Natural killer cell (primary cell): ENCODE measurements at regions not wholly inside any gene's neighbourhood (a gene's known extent, or its start where the extent isn't known, plus 50 kb on each side); places are given as distances from the start of the nearest gene placed in this dataset.

Source experiments
- ATAC-seq, 3 donors: fragments of 150-1000 bp in 2 of 3; fragments of 200-7000 bp in 1 of 3; cut with Tn5 transposase; 1 replicate in 1 of 3; 2 replicates in 2 of 3; pipeline ENCODE4 v1.10.0; 2021; ENCODE audit warnings: mild to moderate bottlenecking in 2 of 3, moderate library complexity in 2 of 3
- DNase-seq, 2 donors: peaks; one replicate each; pipeline versions ENCODE4 v3.0.0 to v3.0.0-alpha.2; 2013 to 2021; ENCODE audit warnings: mixed read lengths in 1 of 2
- H3K27ac ChIP-seq: one replicate; pipeline ENCODE4 v1.5.1; 2013; ENCODE audit warnings: mild to moderate bottlenecking, low read length
- H3K27me3 ChIP-seq: one replicate; pipeline ENCODE4 v1.6.1; 2013; ENCODE audit warnings: low read length; ENCODE audit not compliant: control insufficient read depth, insufficient read depth
- H3K36me3 ChIP-seq: one replicate; pipeline ENCODE4 v1.6.1; 2013; ENCODE audit warnings: low read length; ENCODE audit not compliant: control insufficient read depth, insufficient read depth
- H3K4me1 ChIP-seq: one replicate; pipeline ENCODE4 v1.6.1; 2013; ENCODE audit warnings: low read length; ENCODE audit not compliant: control insufficient read depth, insufficient read depth
- H3K4me3 ChIP-seq: one replicate; pipeline ENCODE4 v1.5.1; 2013; ENCODE audit warnings: low read length
- H3K9me3 ChIP-seq: one replicate; pipeline ENCODE4 v1.6.1; 2013; ENCODE audit warnings: low read length; ENCODE audit not compliant: control insufficient read depth, insufficient read depth
- H3K27ac Mint-ChIP-seq, 2 donors: one replicate each; pipeline ENCODE4 v1.8.0; 2022; ENCODE audit warnings: mild to moderate bottlenecking in 2 of 2, mixed read lengths in 2 of 2, moderate library complexity in 1 of 2
- H3K27me3 Mint-ChIP-seq, 2 donors: one replicate each; pipeline ENCODE4 v1.8.0; 2022; ENCODE audit warnings: low read depth in 2 of 2, mixed read lengths in 2 of 2
- H3K36me3 Mint-ChIP-seq: one replicate; pipeline ENCODE4 v1.8.0; 2022; ENCODE audit warnings: mixed read lengths
- H3K4me1 Mint-ChIP-seq, 2 donors: one replicate each; pipeline ENCODE4 v1.8.0; 2022; ENCODE audit warnings: mixed read lengths in 2 of 2
- H3K4me3 Mint-ChIP-seq: one replicate; pipeline ENCODE4 v1.8.0; 2022; ENCODE audit warnings: mild to moderate bottlenecking, moderate library complexity, mixed read lengths
- H3K9me3 Mint-ChIP-seq, 2 donors: one replicate each; pipeline ENCODE4 v1.8.0; 2022; ENCODE audit warnings: mixed read lengths in 2 of 2
- CTCF ChIP-seq: fragments of 200-600 bp; IDR thresholded peaks from one replicate; pipeline ENCODE4 v1.8.0; 2022; ENCODE audit warnings: antibody characterized with exemption
- WGBS: methylation state at CpG from one replicate; pipeline ENCODE4 v1.1.7; 2013; ENCODE audit warnings: missing lambda C conversion rate; ENCODE audit not compliant: insufficient coverage; 5-methylcytosine and 5-hydroxymethylcytosine counted together
- intact Hi-C: fragments of 100-400 bp; cut with micrococcal nuclease; formaldehyde crosslinking; loops from one replicate; pipeline ENCODE4 v1.14.2; 2022

- Mint-ChIP-seq H3K4me1 (no peaks in the 10 kb centered on the region), H3K4me3 (no peak overlapping the region), H3K27me3 (no peaks in the 10 kb centered on the region), H3K36me3 (no peaks in the 10 kb centered on the region), H3K27ac (no peak overlapping the region), H3K9me3 (peaks cover 5 to 7% of the 10 kb centered on the region in 2 donors)
- intact Hi-C loops: no loop called here
- no peak for ATAC-seq
- no peak for TF ChIP-seq CTCF
- 83% methylated on average over 3 of the region's 3 CpGs for WGBS
- Histone ChIP-seq H3K4me3 (no peak overlapping the region), H3K4me1 (no peaks in the 10 kb centered on the region), H3K9me3 (no peaks in the 10 kb centered on the region), H3K27me3 (no peaks in the 10 kb centered on the region), H3K27ac (no peak overlapping the region), H3K36me3 (no peaks in the 10 kb centered on the region)
- DNase-seq: no peak
These were observed 89.4 kb upstream of the TLL1 start for GRCh38 chr4:165783626-165784025.

- no peaks in the 10 kb centered on the region for H3K27me3 Mint-ChIP-seq
- H3K4me1 Mint-ChIP-seq: no peaks in the 10 kb centered on the region
- H3K9me3 Mint-ChIP-seq: peaks cover 5 to 7% of the 10 kb centered on the region in 2 donors
- no peaks in the 10 kb centered on the region for H3K27me3 ChIP-seq
- H3K4me3 ChIP-seq: no peak overlapping the region
- DNase-seq (no peak), ATAC-seq (no peak)
- 100% methylated on average over 1 of the region's 1 CpG for WGBS
- intact Hi-C loops: no loop called here
- no peak for TF ChIP-seq CTCF
- no peaks in the 10 kb centered on the region for H3K36me3 ChIP-seq
- H3K9me3 ChIP-seq: no peaks in the 10 kb centered on the region
- no peak overlapping the region for H3K27ac ChIP-seq
- H3K36me3 Mint-ChIP-seq: no peaks in the 10 kb centered on the region
- H3K4me1 ChIP-seq: no peaks in the 10 kb centered on the region
- H3K4me3 Mint-ChIP-seq: no peak overlapping the region
- no peak overlapping the region for H3K27ac Mint-ChIP-seq
These were observed 88.4 kb upstream of the TLL1 start for GRCh38 chr4:165784672-165785071.

- no peak overlapping the region for H3K4me3 ChIP-seq
- no peaks in the 10 kb centered on the region for H3K36me3 Mint-ChIP-seq
- no peak for DNase-seq
- 86% methylated on average over 1 of the region's 2 CpGs for WGBS
- TF ChIP-seq CTCF: no peak
- H3K27ac Mint-ChIP-seq: no peak overlapping the region
- no peaks in the 10 kb centered on the region for H3K4me1 ChIP-seq
- no peak for ATAC-seq
- peaks cover 5 to 7% of the 10 kb centered on the region in 2 donors for H3K9me3 Mint-ChIP-seq
- H3K27me3 Mint-ChIP-seq: no peaks in the 10 kb centered on the region
- no peaks in the 10 kb centered on the region for H3K9me3 ChIP-seq
- H3K27ac ChIP-seq: no peak overlapping the region
- no peaks in the 10 kb centered on the region for H3K4me1 Mint-ChIP-seq
- intact Hi-C loops: no loop called here
- H3K4me3 Mint-ChIP-seq: no peak overlapping the region
- no peaks in the 10 kb centered on the region for H3K36me3 ChIP-seq
- H3K27me3 ChIP-seq: no peaks in the 10 kb centered on the region
These were observed 87.7 kb upstream of the TLL1 start for GRCh38 chr4:165785337-165785736.

- 79% methylated on average over 2 of the region's 4 CpGs for WGBS
- H3K36me3 Mint-ChIP-seq: peaks cover 5% of the 10 kb centered on the region
- no peak overlapping the region for H3K4me3 Mint-ChIP-seq
These were observed 85.3 kb upstream of the TLL1 start for GRCh38 chr4:165787516-165788274.

More at GRCh38 chr4:165787516-165788274, 85.3 kb upstream of the TLL1 start:
- no peak for ATAC-seq
- Histone ChIP-seq H3K36me3 (no peaks in the 10 kb centered on the region), H3K4me3 (no peak overlapping the region), H3K27ac (no peak overlapping the region), H3K27me3 (no peaks in the 10 kb centered on the region), H3K4me1 (no peaks in the 10 kb centered on the region), H3K9me3 (no peaks in the 10 kb centered on the region)
- no peak overlapping the region for H3K27ac Mint-ChIP-seq
- H3K27me3 Mint-ChIP-seq: no peaks in the 10 kb centered on the region
- no peaks in the 10 kb centered on the region for H3K4me1 Mint-ChIP-seq
- peaks cover 6 to 11% of the 10 kb centered on the region in 2 donors for H3K9me3 Mint-ChIP-seq
- intact Hi-C loops: no loop called here
- TF ChIP-seq CTCF: no peak
- no peak for DNase-seq
